Astrocyte (in vitro differentiated cells and primary cell): ENCODE measurements at regions not wholly inside any gene's neighbourhood (a gene's known extent, or its start where the extent isn't known, plus 50 kb on each side); places are given as distances from the start of the nearest gene placed in this dataset.

ENCODE experiments used
- EZH2 ChIP-seq: IDR thresholded peaks from 2 replicates; pipeline ENCODE4 v1.6.1; 2012; ENCODE audit warnings: mild to moderate bottlenecking, low read length, inconsistent platforms; ENCODE audit not compliant: insufficient read depth
- TF ChIP-seq, protein P1 (sequence below): IDR thresholded peaks from 2 replicates; pipeline ENCODE4 v1.5.1; 2011; ENCODE audit warnings: low read depth, mild to moderate bottlenecking, inconsistent platforms, low read length, moderate library complexity; ENCODE audit not compliant: insufficient read depth

DNA sequence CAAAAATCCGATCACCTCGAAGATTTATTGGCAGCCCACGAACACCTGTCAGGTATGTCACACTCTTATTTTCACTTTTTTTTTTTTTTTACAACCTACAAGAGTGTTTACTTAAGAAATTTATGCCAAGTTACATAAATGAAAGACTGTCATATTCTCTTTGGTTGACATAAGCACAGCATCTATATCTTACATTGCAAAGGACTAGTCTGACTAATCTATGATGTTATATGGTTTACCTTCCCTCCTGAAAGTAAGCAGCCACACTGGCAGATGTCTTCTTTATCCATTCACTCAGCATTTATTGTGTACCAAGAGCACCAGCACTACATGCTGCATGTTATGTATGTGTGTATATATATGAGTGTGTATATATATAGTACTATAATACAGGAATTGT, 156.3 kb downstream of the CDRT15L2 start:
- TF ChIP-seq, protein P1, sequence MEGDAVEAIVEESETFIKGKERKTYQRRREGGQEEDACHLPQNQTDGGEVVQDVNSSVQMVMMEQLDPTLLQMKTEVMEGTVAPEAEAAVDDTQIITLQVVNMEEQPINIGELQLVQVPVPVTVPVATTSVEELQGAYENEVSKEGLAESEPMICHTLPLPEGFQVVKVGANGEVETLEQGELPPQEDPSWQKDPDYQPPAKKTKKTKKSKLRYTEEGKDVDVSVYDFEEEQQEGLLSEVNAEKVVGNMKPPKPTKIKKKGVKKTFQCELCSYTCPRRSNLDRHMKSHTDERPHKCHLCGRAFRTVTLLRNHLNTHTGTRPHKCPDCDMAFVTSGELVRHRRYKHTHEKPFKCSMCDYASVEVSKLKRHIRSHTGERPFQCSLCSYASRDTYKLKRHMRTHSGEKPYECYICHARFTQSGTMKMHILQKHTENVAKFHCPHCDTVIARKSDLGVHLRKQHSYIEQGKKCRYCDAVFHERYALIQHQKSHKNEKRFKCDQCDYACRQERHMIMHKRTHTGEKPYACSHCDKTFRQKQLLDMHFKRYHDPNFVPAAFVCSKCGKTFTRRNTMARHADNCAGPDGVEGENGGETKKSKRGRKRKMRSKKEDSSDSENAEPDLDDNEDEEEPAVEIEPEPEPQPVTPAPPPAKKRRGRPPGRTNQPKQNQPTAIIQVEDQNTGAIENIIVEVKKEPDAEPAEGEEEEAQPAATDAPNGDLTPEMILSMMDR: no peak
- no peak for TF ChIP-seq EZH2
